OCI-LY3 (cell line): ENCODE measurements at regions not wholly inside any gene's neighbourhood (a gene's known extent, or its start where the extent isn't known, plus 50 kb on each side); places are given as distances from the start of the nearest gene placed in this dataset.
A peak's percentile ranks its signal among the peaks of the same experiment; 100 is the strongest.

Source experiments
- H2AFZ ChIP-seq: fragments of 200-600, 300-600 bp; shearing (Covaris generic); 2 replicates; pipeline ENCODE4 v1.6.0; 2014; ENCODE audit warnings: antibody characterized with exemption, low read depth, low read length
- H3K27ac ChIP-seq: fragments of 200-600, 300-600 bp; sonication (generic); 2 replicates; pipeline ENCODE4 v1.5.1; 2014; ENCODE audit warnings: mild to moderate bottlenecking, low read length, moderate library complexity, mixed read lengths
- H3K27me3 ChIP-seq: fragments of 200-600, 300-600 bp; sonication (generic); 2 replicates; pipeline ENCODE4 v1.6.1; 2014; ENCODE audit warnings: low read depth, low read length, mixed read lengths
- H3K36me3 ChIP-seq: fragments of 200-600, 300-600 bp; sonication (generic); replicated peaks from 2 replicates; pipeline ENCODE3; 2014; ENCODE audit warnings: low read depth, low read length, mixed read lengths
- H3K4me1 ChIP-seq: fragments of 300-600, 200-600 bp; sonication (generic); 2 replicates; pipeline ENCODE4 v1.6.1; 2014; ENCODE audit warnings: low read length, mixed read lengths
- H3K4me2 ChIP-seq: fragments of 200-600, 300-600 bp; sonication (generic); 2 replicates; pipeline ENCODE4 v1.6.1; 2014; ENCODE audit warnings: low read length, mixed read lengths
- H3K4me3 ChIP-seq: fragments of 300-600, 200-600 bp; sonication (generic); 2 replicates; pipeline ENCODE4 v1.5.1; 2014; ENCODE audit warnings: antibody characterized with exemption, mild to moderate bottlenecking, low read length, moderate library complexity
- H3K79me2 ChIP-seq: fragments of 300-600, 200-600 bp; shearing (Covaris generic); 2 replicates; pipeline ENCODE4 v1.6.1; 2014; ENCODE audit warnings: mild to moderate bottlenecking, low read length, mixed read lengths
- H3K9ac ChIP-seq: fragments of 300-600, 200-600 bp; shearing (Covaris generic); 2 replicates; pipeline ENCODE4 v1.6.0; 2014; ENCODE audit warnings: mild to moderate bottlenecking, low read length, moderate library complexity
- H3K9me3 ChIP-seq: fragments of 200-600, 300-600 bp; shearing (Covaris generic); 2 replicates; pipeline ENCODE4 v1.6.1; 2014; ENCODE audit warnings: low read length, mixed read lengths; ENCODE audit not compliant: insufficient read depth
- H4K20me1 ChIP-seq: fragments of 200-600, 300-600 bp; sonication (generic); 2 replicates; pipeline ENCODE4 v1.6.1; 2016; ENCODE audit warnings: low read length, mixed read lengths; ENCODE audit not compliant: insufficient read depth
- EZH2phosphoT487 ChIP-seq: fragments of 200-600 bp; shearing (Covaris generic); IDR thresholded peaks from 2 replicates; pipeline ENCODE4 v1.6.1; 2018; ENCODE audit warnings: antibody characterized with exemption, mixed run types, low read depth
- TF ChIP-seq, protein P1 (sequence below): fragments of 200-600, 300-600 bp; sonication (generic); IDR thresholded peaks from 2 replicates; pipeline ENCODE4 v1.5.1; 2014; ENCODE audit warnings: antibody characterized with exemption, low read length, low read depth

DNA sequence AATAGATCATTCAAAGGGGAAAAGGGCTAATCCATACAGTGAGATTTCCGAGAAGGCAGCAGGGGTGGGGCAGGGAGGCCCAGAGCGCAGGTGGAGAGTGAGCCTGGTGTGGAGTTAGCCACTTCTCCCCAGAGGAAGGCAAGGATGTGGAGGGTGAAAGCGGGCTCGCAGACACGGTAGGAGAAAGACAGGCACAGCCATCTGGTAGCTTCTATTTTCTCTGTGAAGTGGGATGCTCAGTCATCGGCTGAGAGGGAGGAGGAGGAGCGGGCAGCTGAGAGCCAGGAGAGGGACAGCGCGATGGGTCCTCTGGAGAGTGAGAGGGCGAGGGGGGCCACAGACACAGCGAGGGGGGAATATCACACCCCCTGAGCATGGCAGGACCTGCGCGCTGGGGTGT is 153.3 kb upstream of the NDUFV2 start:
- Histone ChIP-seq H3K9ac (peak overlapping the region; percentile 20; the same call in 1 of the 2 replicates), H2AFZ (no peak overlapping the region; the same call in 1 of the 2 replicates), H3K4me2 (peak overlapping the region; percentile 71)

DNA sequence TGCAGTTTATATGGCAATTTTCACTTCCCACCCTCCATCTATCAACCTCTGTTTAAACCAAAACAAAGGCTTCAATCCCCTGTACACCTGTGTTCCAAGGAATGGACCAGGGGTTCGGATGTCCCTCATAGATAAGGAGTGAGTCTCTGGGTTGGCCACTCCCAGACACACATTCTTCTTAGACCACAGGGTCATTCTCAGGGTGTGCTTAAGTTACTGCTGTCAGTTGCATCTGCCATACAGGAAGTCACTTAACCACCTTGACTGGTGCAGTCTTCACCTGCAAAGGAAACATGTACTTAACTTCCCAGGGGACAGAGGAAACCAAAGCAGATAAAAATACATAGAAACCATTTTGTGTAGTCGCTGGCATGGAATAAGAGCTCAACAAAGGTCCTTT is 151.0 kb upstream of the NDUFV2 start:
- Histone ChIP-seq H3K79me2 (no peaks in the 10 kb centered on the region), H3K4me2 (no peak overlapping the region), H3K36me3 (no peaks in the 10 kb centered on the region), H3K27me3 (0 out of 2 replicates have a peak, but pooled peaks cover 2% of the 10 kb centered on the region), H3K27ac (no peak overlapping the region), H3K9me3 (no peaks in the 10 kb centered on the region), H3K4me3 (no peak overlapping the region), H4K20me1 (no peaks in the 10 kb centered on the region), H3K4me1 (peaks cover 6% of the 10 kb centered on the region; the same call in 1 of the 2 replicates), H3K9ac (no peak overlapping the region), H2AFZ (no peak overlapping the region)
- TF ChIP-seq, protein P1, sequence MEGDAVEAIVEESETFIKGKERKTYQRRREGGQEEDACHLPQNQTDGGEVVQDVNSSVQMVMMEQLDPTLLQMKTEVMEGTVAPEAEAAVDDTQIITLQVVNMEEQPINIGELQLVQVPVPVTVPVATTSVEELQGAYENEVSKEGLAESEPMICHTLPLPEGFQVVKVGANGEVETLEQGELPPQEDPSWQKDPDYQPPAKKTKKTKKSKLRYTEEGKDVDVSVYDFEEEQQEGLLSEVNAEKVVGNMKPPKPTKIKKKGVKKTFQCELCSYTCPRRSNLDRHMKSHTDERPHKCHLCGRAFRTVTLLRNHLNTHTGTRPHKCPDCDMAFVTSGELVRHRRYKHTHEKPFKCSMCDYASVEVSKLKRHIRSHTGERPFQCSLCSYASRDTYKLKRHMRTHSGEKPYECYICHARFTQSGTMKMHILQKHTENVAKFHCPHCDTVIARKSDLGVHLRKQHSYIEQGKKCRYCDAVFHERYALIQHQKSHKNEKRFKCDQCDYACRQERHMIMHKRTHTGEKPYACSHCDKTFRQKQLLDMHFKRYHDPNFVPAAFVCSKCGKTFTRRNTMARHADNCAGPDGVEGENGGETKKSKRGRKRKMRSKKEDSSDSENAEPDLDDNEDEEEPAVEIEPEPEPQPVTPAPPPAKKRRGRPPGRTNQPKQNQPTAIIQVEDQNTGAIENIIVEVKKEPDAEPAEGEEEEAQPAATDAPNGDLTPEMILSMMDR: no peak
- TF ChIP-seq EZH2phosphoT487: no peak

More for the DNA sequence above, 153.3 kb upstream of the NDUFV2 start:
- Histone ChIP-seq H3K9me3 (no peaks in the 10 kb centered on the region), H3K4me3 (peak overlapping the region; percentile 64), H3K36me3 (no peaks in the 10 kb centered on the region), H3K4me1 (peaks cover 6% of the 10 kb centered on the region; the same call in 1 of the 2 replicates), H3K79me2 (no peaks in the 10 kb centered on the region), H3K27me3 (0 out of 2 replicates have a peak, but pooled peaks cover 2% of the 10 kb centered on the region), H4K20me1 (no peaks in the 10 kb centered on the region), H3K27ac (no peak overlapping the region)
- TF ChIP-seq, protein P1: no peak

DNA sequence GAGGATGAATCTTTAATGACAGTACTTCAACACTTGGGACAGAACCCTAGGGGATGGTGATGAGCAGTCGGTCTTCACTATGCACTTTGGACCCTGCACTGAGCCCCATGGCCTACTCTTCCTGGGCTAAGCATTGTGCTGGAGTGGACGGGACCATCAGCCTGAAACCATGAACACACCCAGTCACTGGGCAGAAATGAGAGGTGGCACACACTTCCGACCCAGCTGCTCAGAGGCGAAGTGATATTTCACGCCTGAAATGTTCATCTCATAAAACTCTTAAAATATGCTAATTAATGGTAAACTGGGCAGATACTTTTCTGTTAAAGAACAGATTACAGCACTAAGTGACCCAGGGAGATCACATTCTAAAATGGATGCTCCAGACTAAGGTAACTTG is 150.3 kb upstream of the NDUFV2 start:
- Histone ChIP-seq H3K27ac (no peak overlapping the region), H3K9ac (no peak overlapping the region), H3K36me3 (no peaks in the 10 kb centered on the region), H3K79me2 (no peaks in the 10 kb centered on the region), H3K4me2 (no peak overlapping the region), H3K4me1 (peaks cover 6% of the 10 kb centered on the region; the same call in 1 of the 2 replicates), H2AFZ (no peak overlapping the region), H3K4me3 (no peak overlapping the region), H4K20me1 (no peaks in the 10 kb centered on the region), H3K9me3 (no peaks in the 10 kb centered on the region), H3K27me3 (0 out of 2 replicates have a peak, but pooled peaks cover 2% of the 10 kb centered on the region)
- TF ChIP-seq, protein P1: no peak
- TF ChIP-seq EZH2phosphoT487: no peak

DNA sequence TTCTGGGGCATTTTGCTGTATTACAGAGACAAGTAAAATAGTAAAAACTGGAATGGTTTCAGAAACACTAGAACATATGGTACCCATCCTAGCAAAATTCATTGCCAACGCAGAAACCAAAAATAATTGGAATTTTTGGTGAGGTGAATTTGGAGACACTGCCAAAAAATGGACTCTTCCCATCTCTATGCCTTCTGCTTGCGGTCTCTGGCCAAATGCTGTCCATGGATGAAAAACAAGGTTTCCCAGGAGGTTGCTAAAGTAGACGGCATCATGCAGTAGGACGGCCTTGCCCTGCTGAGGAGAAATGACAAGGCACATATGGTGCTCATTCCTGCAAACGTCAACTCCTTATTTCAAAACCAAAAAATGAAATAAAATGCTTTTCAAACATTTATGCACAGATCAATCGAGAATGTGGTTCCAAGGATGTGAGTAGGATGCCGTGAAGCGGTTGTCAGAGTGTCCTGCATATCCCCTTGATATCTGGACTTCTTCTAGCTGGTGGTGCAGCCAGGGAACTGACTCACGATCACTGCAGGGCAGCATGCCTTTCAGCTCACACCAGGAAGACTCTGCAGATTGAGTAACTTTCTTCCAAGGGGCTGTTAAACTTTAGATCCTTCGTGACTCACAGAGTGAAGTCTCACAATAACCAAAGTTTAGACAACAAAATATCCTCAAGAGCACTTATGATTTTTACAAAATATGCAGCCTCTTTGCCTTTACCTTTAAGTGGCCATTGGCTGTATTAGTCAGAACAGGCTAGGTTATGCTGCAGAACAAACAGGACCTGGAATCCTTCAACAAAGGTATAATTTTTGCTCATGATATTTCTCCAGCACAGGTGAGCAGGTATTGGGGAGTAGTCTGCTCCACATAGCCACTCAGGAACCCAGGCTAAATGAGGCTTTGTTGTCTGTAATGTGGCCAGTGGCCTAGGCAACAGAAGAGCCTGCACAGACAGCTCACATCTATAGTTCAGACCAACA is 149.4 kb upstream of the NDUFV2 start:
- H3K4me3 ChIP-seq: no peak overlapping the region
- no peaks in the 10 kb centered on the region for H4K20me1 ChIP-seq
- H3K27ac ChIP-seq: no peak overlapping the region
- H3K9ac ChIP-seq: no peak overlapping the region
- peaks cover 6% of the 10 kb centered on the region; the same call in 1 of the 2 replicates for H3K4me1 ChIP-seq
- TF ChIP-seq EZH2phosphoT487: no peak
- TF ChIP-seq, protein P1: no peak
- no peak overlapping the region for H2AFZ ChIP-seq
- H3K27me3 ChIP-seq: no peaks in the 10 kb centered on the region
- H3K79me2 ChIP-seq: no peaks in the 10 kb centered on the region
- no peaks in the 10 kb centered on the region for H3K36me3 ChIP-seq
- no peak overlapping the region for H3K4me2 ChIP-seq
- no peaks in the 10 kb centered on the region for H3K9me3 ChIP-seq
